Omental fat pad (tissue), 3 donors: ENCODE measurements at regions not wholly inside any gene's neighbourhood (a gene's known extent, or its start where the extent isn't known, plus 50 kb on each side); places are given as distances from the start of the nearest gene placed in this dataset.

Experiments
- ATAC-seq: fragments of 150-250 bp; one replicate; pipeline ENCODE4 v1.9.1; 2016; ENCODE audit warnings: mild to moderate bottlenecking, moderate library complexity; ENCODE audit not compliant: low FRiP score
- DNase-seq: peaks from one replicate; pipeline ENCODE4 v3.0.0-alpha.2; 2019; ENCODE audit warnings: low spot score
- CTCF ChIP-seq, 3 donors: fragments of 450-650 bp; IDR thresholded peaks; one replicate each; pipeline ENCODE4 v1.5.1; 2016 to 2017; ENCODE audit warnings: antibody characterized with exemption in 3 of 3, mild to moderate bottlenecking in 3 of 3, moderate library complexity in 2 of 3

GRCh38 chr9:88658311-88658822 lies 123.4 kb downstream of the NXNL2 start:
- no peak for DNase-seq
- no peak for TF ChIP-seq CTCF (IDR thresholded peaks at IDR 0.05)
- ATAC-seq: peak; percentile 65

- no peak for TF ChIP-seq CTCF (IDR thresholded peaks at IDR 0.05)
- DNase-seq (no peak), ATAC-seq (no peak)
Measured at GRCh38 chr9:88659126-88659525, 124.1 kb downstream of the NXNL2 start.

- no peak for TF ChIP-seq CTCF (IDR thresholded peaks at IDR 0.05)
- no peak for DNase-seq
- ATAC-seq: no peak
Measured at GRCh38 chr9:88660611-88661010, 125.6 kb downstream of the NXNL2 start.

- ATAC-seq (no peak), DNase-seq (no peak)
- no peak for TF ChIP-seq CTCF (IDR thresholded peaks at IDR 0.05)
Measured at GRCh38 chr9:88661759-88662158, 126.8 kb downstream of the NXNL2 start.

- ATAC-seq: no peak
- DNase-seq: no peak
- no peak for TF ChIP-seq CTCF (IDR thresholded peaks at IDR 0.05)
Measured at GRCh38 chr9:88663771-88664419, 128.9 kb downstream of the NXNL2 start.

GRCh38 chr9:88664773-88665172 lies 129.8 kb downstream of the NXNL2 start:
- ATAC-seq: no peak
- TF ChIP-seq CTCF (IDR thresholded peaks at IDR 0.05): no peak
- DNase-seq: no peak
